H1 (cell line): ENCODE measurements at regions not wholly inside any gene's neighbourhood (a gene's known extent, or its start where the extent isn't known, plus 50 kb on each side); places are given as distances from the start of the nearest gene placed in this dataset.

Source experiments
- CHD7 ChIP-seq: fragments of 300-600 bp; sonication (generic); IDR thresholded peaks from 2 replicates; pipeline ENCODE4 v1.7.1; 2012; ENCODE audit warnings: low read length, moderate library complexity, mild to moderate bottlenecking, inconsistent platforms; ENCODE audit not compliant: insufficient replicate concordance

DNA sequence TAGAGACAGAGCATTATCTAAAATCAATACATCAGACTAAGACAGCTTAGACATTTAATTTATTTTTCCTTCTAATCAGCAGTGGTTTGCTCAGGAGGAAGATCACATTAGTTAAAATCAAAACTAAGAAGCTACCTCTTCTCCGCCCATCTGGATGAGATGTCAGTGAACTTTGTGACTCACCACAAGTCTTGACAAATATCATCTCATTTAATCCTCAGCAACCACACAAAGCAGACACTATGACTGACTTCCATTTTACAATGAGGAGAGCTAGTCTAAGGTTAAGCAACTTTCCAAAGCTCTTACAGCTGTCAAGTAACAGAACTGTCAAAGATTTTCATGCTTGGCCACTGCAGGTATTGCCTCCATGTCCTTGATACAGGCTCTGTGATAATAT is 289.5 kb downstream of the DEPDC1B start (continued):
- no peak for TF ChIP-seq CHD7
